Mucosa of rectum (tissue), 2 donors: ENCODE measurements at regions not wholly inside any gene's neighbourhood (a gene's known extent, or its start where the extent isn't known, plus 50 kb on each side); places are given as distances from the start of the nearest gene placed in this dataset.

Experiments used
- H3K27ac ChIP-seq, 2 donors: one replicate each; pipeline ENCODE4 v1.7.0; 2013; ENCODE audit warnings: inconsistent platforms in 2 of 2, low read depth in 2 of 2, low read length in 2 of 2
- H3K27me3 ChIP-seq, 2 donors: one replicate each; pipeline ENCODE4 v1.7.0; 2013; ENCODE audit warnings: low read length in 2 of 2; ENCODE audit not compliant: control insufficient read depth in 2 of 2, insufficient read depth in 2 of 2
- H3K36me3 ChIP-seq, 2 donors: one replicate each; pipeline ENCODE4 v1.7.0; 2013; ENCODE audit warnings: low read length in 2 of 2; ENCODE audit not compliant: control insufficient read depth in 2 of 2, insufficient read depth in 2 of 2
- H3K4me1 ChIP-seq, 2 donors: one replicate each; pipeline ENCODE4 v1.7.0; 2013; ENCODE audit warnings: low read length in 2 of 2, mild to moderate bottlenecking in 1 of 2; ENCODE audit not compliant: control insufficient read depth in 2 of 2, insufficient read depth in 2 of 2
- H3K4me3 ChIP-seq, 2 donors: one replicate each; pipeline ENCODE4 v1.7.0; 2013; ENCODE audit warnings: low read length in 2 of 2
- H3K9ac ChIP-seq, 2 donors: one replicate each; pipeline ENCODE4 v1.7.0; 2013; ENCODE audit warnings: low read length in 2 of 2, low read depth in 1 of 2, mild to moderate bottlenecking in 1 of 2
- H3K9me3 ChIP-seq, 2 donors: one replicate each; pipeline ENCODE4 v1.7.0; 2013; ENCODE audit warnings: low read length in 2 of 2; ENCODE audit not compliant: control insufficient read depth in 2 of 2
- donor health status: healthy.
- donor health status: Normal muscosa, but diverticular disease.

DNA sequence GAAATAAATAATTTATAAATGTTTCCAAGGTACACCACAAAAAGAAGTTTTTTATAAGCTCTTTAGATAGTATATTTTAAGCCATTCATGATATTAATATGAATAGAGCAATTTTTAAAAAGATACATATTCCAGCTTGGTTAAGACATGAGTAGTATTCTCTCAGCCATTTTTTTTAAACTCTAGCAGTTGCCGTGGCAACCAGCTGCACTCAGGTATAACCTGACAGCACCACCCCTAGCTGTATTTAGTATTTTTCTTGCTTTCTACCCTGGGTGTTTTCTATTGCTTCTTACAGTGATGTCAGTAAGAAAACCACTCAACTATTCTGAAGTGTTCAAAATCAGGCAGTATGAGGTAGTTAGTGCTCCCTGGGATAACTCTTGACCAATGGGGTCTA, 496.3 kb upstream of the CNTN3 start:
- Histone ChIP-seq H3K9ac (no peak overlapping the region), H3K36me3 (no peaks in the 10 kb centered on the region), H3K27me3 (no peaks in the 10 kb centered on the region), H3K27ac (no peak overlapping the region), H3K4me3 (no peak overlapping the region), H3K4me1 (no peaks in the 10 kb centered on the region), H3K9me3 (no peaks in the 10 kb centered on the region)

DNA sequence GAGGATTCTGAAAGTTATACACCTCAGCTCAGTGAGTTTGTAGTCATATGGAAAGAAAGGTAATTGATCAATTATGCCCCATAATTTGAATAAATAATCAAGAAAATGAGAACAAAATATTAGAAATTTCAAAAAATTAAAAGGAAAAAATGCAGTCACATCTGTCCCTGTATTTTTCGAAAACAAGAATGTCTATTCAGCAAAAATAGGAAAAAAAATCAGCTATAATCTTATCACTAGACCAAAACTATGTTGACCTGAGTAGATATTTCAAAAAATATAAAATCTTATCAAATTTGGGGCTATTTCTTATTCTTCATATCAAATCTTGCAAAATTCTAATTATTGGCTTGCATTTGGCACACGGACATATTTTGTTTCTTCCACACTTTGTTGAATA, 501.2 kb upstream of the CNTN3 start:
- Histone ChIP-seq H3K4me1 (no peaks in the 10 kb centered on the region), H3K9me3 (no peaks in the 10 kb centered on the region), H3K36me3 (no peaks in the 10 kb centered on the region), H3K27ac (no peak overlapping the region), H3K27me3 (no peaks in the 10 kb centered on the region), H3K4me3 (no peak overlapping the region), H3K9ac (no peak overlapping the region)

DNA sequence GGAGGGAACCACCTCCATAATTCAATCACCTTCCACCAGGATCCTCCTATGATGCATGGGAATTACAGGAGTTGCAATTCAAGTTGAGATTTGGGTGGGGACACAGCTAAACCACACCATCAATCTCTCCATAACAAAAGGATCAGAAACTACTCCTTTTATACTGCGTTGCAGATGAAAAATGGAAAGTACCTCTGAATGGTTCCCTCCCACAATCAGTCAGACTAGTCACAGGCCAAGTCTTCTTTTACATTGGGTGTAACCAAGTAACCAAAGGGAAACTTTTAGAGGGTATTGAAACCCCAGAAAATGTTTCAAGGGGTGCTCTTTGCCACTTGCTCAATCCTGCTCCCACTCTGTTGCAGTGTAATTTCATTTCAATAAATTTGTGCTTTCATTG, 504.3 kb upstream of the CNTN3 start:
- no peak overlapping the region for H3K27ac ChIP-seq
- no peaks in the 10 kb centered on the region for H3K4me1 ChIP-seq
- H3K27me3 ChIP-seq = no peaks in the 10 kb centered on the region
- H3K4me3 ChIP-seq = no peak overlapping the region
- no peaks in the 10 kb centered on the region for H3K9me3 ChIP-seq
- no peaks in the 10 kb centered on the region for H3K36me3 ChIP-seq
- no peak overlapping the region for H3K9ac ChIP-seq

DNA sequence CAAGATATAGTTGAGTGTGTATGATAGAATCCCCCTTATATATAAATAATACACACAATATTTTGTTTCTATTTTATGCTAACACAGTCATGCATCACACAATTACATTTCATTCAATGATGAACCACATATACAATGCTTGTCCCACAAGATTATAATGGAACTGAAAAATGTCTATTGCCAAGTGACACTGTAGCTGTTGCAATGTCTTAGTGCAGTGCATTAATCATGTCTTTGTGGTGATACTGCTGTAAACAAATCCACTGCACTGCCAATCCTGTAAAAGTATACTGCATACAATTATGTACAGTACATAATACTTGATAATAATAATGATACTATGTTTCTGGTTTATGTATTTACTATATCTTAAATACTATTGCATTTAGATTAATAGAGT, 512.1 kb upstream of the CNTN3 start:
- Histone ChIP-seq H3K4me1 (no peaks in the 10 kb centered on the region), H3K36me3 (no peaks in the 10 kb centered on the region), H3K9ac (no peak overlapping the region), H3K9me3 (no peaks in the 10 kb centered on the region), H3K27me3 (no peaks in the 10 kb centered on the region), H3K27ac (no peak overlapping the region), H3K4me3 (no peak overlapping the region)

DNA sequence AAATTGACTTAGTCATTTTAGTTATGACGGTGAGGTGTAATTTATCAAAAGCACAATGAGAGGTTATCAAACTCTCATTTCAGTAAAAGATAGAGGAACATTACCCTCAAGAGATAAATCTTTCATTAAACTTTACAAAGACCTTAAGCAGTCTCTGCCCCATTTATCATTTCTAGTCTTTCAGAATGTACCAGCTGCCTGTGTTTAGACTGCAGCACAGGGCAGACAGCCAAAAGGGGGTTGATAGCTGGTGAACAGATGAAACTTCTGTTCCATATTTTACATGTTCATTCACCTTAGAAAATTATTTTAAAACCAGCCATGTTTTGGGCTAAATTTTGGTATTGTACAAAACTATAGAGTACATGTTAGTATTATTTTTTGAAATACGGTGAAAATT, 514.6 kb upstream of the CNTN3 start:
- H3K27me3 ChIP-seq = no peaks in the 10 kb centered on the region
- H3K4me3 ChIP-seq = no peak overlapping the region
- no peaks in the 10 kb centered on the region for H3K36me3 ChIP-seq
- no peaks in the 10 kb centered on the region for H3K4me1 ChIP-seq
- no peaks in the 10 kb centered on the region for H3K9me3 ChIP-seq
- no peak overlapping the region for H3K27ac ChIP-seq
- H3K9ac ChIP-seq = no peak overlapping the region

DNA sequence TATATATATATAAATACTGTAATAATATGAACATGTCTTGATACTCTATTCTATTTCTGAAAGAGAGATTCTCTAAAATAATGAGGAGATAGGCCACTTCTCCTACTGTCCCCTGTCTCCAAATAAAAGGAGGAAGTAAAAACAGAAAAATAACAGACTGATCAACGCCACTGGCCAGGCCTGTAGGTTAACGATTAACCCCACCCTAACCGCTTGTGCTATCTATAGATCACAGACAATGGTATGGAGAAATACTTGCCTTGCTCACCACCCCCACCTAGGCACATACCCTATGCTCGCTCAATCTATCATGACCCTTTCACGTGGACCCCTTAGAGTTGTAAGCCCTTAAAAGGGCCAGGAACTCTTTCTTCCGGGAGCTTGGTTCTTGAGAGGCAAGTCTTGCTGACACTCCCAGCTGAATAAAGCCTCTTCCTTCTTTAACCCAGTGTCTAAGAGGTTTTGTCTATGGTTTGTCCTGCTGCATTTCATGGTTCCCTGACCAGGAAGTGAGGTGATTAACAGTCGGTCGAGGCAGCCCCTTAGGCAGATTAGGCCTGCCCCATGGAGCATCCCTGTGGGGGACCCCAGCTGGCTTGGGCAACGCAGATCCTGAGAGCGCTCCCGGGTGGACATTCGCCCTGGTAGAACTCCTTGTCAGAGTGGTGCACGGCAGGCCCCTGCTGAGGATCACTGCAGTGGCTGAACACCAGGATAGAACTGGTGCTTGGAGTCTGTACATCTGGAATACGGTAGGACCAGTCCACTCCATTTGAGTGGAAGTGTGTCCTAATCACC, 521.8 kb upstream of the CNTN3 start:
- Histone ChIP-seq H3K4me3 (no peak overlapping the region), H3K27me3 (no peaks in the 10 kb centered on the region), H3K9ac (no peak overlapping the region), H3K4me1 (no peaks in the 10 kb centered on the region), H3K36me3 (no peaks in the 10 kb centered on the region), H3K27ac (no peak overlapping the region), H3K9me3 (no peaks in the 10 kb centered on the region)

DNA sequence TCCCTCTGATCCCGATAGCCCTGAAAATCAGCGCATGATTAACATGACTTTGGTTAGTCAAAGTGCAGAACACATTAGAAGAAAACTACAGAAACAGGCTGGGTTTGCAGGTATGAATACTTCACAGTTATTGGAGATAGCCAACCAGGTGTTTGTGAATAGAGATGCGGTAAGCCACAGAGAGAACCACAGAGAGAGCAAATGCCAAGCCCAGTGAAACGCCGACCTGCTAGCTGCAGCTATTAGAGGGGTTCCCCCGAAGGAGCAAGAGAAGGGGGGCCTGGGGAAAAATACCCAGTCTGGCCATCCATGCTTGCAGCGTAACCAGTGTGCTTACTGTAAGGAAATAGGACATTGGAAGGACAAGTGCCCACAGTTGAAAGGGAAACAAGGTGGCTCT, 523.9 kb upstream of the CNTN3 start:
- Histone ChIP-seq H3K36me3 (no peaks in the 10 kb centered on the region), H3K9ac (no peak overlapping the region), H3K27me3 (no peaks in the 10 kb centered on the region), H3K4me3 (no peak overlapping the region), H3K27ac (no peak overlapping the region), H3K9me3 (no peaks in the 10 kb centered on the region), H3K4me1 (no peaks in the 10 kb centered on the region)

DNA sequence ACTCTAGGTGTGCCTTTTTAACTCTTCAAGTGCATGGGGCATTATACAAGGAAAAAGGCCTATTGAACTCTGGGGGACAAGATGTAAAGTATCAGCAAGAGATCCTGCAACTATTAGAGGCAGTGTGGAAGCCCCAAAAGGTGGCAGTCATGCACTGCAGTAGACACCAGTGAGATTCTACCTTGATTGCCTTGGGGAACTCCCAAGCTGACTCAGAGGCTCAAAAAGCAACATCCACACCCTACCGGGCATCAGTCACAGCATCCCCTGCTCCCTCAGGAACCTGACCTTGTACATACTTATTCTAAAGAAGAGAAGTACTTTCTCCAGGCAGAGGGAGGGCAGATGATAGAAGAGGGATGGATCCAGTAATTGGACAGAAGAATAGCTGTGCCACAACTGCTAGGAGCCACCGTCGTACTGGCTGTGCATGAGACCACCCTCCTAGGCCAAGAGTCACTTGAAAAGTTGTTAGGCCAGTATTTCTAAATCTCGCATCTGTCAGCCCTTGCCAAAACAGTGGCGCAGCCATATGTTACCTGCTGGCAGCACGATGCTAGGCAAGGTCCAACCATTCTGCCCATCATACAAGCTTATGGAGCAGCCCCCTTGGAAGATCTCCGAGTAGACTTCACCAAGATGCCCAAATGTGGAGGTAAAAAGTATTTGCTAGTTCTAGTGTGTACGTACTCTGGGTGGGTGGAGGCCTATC, 523.1 kb upstream of the FRG2C start:
- H3K9me3 ChIP-seq = no peaks in the 10 kb centered on the region
- no peaks in the 10 kb centered on the region for H3K4me1 ChIP-seq
- H3K4me3 ChIP-seq = no peak overlapping the region
- H3K27me3 ChIP-seq = no peaks in the 10 kb centered on the region
- H3K9ac ChIP-seq = no peak overlapping the region
- H3K36me3 ChIP-seq = no peaks in the 10 kb centered on the region
- no peak overlapping the region for H3K27ac ChIP-seq

DNA sequence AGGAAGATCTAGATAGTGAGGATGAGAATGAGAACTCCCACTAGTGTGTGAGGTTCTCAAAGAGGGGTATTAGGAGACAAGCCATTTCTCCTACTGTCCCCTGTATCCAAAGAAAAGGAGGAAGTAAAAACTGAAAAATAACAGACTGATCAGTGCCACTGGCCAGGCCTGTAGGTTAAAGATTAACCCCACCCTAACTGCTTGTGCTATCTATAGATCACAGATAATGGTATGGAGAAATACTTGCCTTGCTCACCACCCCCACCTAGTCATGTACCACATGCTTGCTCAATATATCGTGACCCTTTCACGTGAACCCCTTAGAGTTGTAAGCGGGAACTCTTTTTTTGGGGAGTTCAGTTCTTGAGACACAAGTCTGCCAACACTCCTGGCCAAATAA, 519.7 kb upstream of the FRG2C start:
- H3K9me3 ChIP-seq = no peaks in the 10 kb centered on the region
- no peak overlapping the region for H3K27ac ChIP-seq
- H3K4me3 ChIP-seq = no peak overlapping the region
- no peaks in the 10 kb centered on the region for H3K36me3 ChIP-seq
- no peaks in the 10 kb centered on the region for H3K4me1 ChIP-seq
- no peaks in the 10 kb centered on the region for H3K27me3 ChIP-seq
- no peak overlapping the region for H3K9ac ChIP-seq

DNA sequence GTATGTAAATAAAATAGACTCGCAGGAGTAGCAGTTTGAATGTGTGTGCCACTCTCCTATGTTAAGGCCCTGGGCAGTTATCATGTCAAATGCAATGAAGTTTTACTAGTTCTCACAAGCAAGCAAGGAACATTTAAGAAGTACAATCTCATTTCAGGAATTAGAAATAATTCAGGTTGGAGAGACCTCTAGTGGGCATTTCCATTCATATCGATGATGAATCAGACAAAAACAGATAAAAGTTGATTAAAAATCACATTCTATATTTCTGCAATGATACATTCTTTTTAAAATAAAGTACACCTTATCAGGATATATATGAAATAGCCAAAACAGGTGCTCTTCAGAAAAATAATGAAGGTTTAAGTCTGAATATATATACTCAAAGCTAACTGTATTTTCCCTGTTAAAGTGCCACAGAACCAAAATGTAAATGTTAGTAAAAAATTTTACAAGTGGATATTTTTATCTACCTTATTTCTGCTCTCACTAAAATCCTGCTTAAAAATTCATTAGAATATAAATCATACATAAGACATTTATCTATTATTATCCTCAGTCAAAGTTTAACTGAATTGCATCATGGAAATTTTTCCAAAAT, 492.4 kb upstream of the FRG2C start:
- H3K4me3 ChIP-seq = no peak overlapping the region
- no peak overlapping the region for H3K27ac ChIP-seq
- H3K27me3 ChIP-seq = no peaks in the 10 kb centered on the region
- H3K4me1 ChIP-seq = no peaks in the 10 kb centered on the region
- no peak overlapping the region for H3K9ac ChIP-seq
- H3K9me3 ChIP-seq = no peaks in the 10 kb centered on the region
- H3K36me3 ChIP-seq = no peaks in the 10 kb centered on the region
